Duodenal mucosa (tissue), 2 donors: ENCODE measurements at regions not wholly inside any gene's neighbourhood (a gene's known extent, or its start where the extent isn't known, plus 50 kb on each side); places are given as distances from the start of the nearest gene placed in this dataset.

Experiments used
- H3K27ac ChIP-seq: one replicate; pipeline ENCODE4 v1.7.0; 2013; ENCODE audit warnings: low read depth, low read length
- H3K27me3 ChIP-seq, 2 donors: one replicate each; pipeline ENCODE4 v1.7.0; 2013; ENCODE audit warnings: low read length in 2 of 2, control low read depth in 1 of 2; ENCODE audit not compliant: insufficient read depth in 2 of 2, control insufficient read depth in 1 of 2
- H3K36me3 ChIP-seq, 2 donors: one replicate each; pipeline ENCODE4 v1.7.0; 2013; ENCODE audit warnings: low read length in 2 of 2, control low read depth in 1 of 2; ENCODE audit not compliant: insufficient read depth in 2 of 2, control insufficient read depth in 1 of 2
- H3K4me1 ChIP-seq, 2 donors: one replicate each; pipeline ENCODE4 v1.7.0; 2013; ENCODE audit warnings: low read length in 2 of 2, control low read depth in 1 of 2; ENCODE audit not compliant: insufficient read depth in 2 of 2, control insufficient read depth in 1 of 2
- H3K4me3 ChIP-seq, 2 donors: one replicate each; pipeline ENCODE4 v1.7.0; 2013; ENCODE audit warnings: low read length in 2 of 2, low read depth in 1 of 2
- H3K9ac ChIP-seq, 2 donors: one replicate each; pipeline ENCODE4 v1.7.0; 2013; ENCODE audit warnings: low read length in 2 of 2, low read depth in 1 of 2
- H3K9me3 ChIP-seq, 2 donors: one replicate each; pipeline ENCODE4 v1.7.0; 2013; ENCODE audit warnings: low read length in 2 of 2, control low read depth in 1 of 2; ENCODE audit not compliant: control insufficient read depth in 1 of 2

DNA sequence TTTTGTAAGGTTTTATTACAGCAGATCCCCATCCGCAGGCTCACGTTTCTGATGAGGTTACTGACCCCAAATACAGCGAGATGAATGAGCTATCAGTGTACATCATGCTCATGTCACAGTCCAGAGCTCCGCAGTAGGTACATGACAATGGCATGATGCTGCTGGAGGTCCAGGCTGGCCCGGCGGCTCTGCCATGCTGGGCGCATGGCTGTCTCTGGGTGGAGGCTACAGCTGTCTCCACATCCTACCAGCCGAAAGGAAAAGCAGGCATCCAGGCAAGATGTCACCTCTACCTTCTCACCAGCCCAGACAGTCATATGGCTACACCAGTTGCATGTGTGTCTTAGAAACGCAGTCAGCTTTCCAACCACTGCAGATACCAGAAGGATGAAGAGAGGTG lies 90.9 kb upstream of the RNF32 start:
- Histone ChIP-seq H3K9ac (no peak overlapping the region), H3K27ac (no peak overlapping the region), H3K9me3 (no peaks in the 10 kb centered on the region), H3K36me3 (no peaks in the 10 kb centered on the region), H3K27me3 (no peaks in the 10 kb centered on the region), H3K4me3 (no peak overlapping the region), H3K4me1 (peaks cover 0 to 4% of the 10 kb centered on the region in 2 donors)

GRCh38 chr7:156547884-156548561 lies 92.6 kb upstream of the RNF32 start:
- Histone ChIP-seq H3K27me3 (no peaks in the 10 kb centered on the region), H3K4me1 (peaks cover 0 to 4% of the 10 kb centered on the region in 2 donors), H3K36me3 (no peaks in the 10 kb centered on the region), H3K9ac (no peak overlapping the region), H3K9me3 (no peaks in the 10 kb centered on the region), H3K4me3 (no peak overlapping the region), H3K27ac (no peak overlapping the region)

GRCh38 chr7:156545979-156546378 lies 94.6 kb upstream of the RNF32 start:
- H3K27ac ChIP-seq = no peak overlapping the region
- no peaks in the 10 kb centered on the region for H3K27me3 ChIP-seq
- H3K9ac ChIP-seq = no peak overlapping the region
- no peaks in the 10 kb centered on the region for H3K9me3 ChIP-seq
- H3K4me1 ChIP-seq = peaks cover 0 to 4% of the 10 kb centered on the region in 2 donors
- H3K36me3 ChIP-seq = no peaks in the 10 kb centered on the region
- H3K4me3 ChIP-seq = no peak overlapping the region

DNA sequence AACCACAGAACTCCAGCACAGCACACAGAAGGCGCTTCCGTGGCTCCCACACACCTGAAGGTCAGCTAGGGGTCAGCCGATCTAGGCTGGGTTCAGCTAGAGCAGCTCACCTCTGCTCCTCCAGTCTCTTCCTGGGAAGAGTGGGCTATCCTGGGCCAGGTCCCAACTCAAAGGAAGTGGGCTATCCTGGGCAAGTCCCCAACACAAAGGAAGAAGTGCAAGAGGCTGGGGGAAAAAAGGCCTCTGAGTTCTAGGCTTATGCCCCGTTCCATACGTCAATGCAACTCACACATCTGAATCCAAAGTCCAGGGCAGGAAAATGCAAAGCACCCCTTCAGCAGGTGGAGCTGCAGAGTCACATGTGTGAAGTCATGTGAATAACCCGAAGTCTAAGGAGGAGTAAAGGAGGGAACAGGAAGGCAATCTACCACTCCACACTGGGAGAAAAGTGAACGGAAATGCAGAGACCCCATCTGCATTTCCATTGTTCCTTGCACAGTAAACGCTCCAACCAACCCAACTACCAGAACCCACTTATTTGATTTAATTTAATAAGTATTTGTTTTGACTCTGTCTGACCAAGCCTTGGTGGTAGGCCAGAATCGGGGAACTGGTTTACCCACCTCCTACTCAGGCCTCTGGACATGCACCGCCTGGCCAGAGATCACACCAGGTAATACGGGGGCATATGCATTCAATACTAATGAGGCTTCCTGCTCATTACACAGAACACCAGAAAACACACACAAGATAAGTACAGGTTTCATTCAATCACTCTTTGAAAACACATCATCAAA lies 95.5 kb upstream of the RNF32 start:
- H3K36me3 ChIP-seq = no peaks in the 10 kb centered on the region
- no peak overlapping the region for H3K27ac ChIP-seq
- H3K4me1 ChIP-seq = peaks cover 0 to 4% of the 10 kb centered on the region in 2 donors
- H3K27me3 ChIP-seq = no peaks in the 10 kb centered on the region
- H3K4me3 ChIP-seq = no peak overlapping the region
- H3K9me3 ChIP-seq = no peaks in the 10 kb centered on the region
- H3K9ac ChIP-seq = no peak overlapping the region

DNA sequence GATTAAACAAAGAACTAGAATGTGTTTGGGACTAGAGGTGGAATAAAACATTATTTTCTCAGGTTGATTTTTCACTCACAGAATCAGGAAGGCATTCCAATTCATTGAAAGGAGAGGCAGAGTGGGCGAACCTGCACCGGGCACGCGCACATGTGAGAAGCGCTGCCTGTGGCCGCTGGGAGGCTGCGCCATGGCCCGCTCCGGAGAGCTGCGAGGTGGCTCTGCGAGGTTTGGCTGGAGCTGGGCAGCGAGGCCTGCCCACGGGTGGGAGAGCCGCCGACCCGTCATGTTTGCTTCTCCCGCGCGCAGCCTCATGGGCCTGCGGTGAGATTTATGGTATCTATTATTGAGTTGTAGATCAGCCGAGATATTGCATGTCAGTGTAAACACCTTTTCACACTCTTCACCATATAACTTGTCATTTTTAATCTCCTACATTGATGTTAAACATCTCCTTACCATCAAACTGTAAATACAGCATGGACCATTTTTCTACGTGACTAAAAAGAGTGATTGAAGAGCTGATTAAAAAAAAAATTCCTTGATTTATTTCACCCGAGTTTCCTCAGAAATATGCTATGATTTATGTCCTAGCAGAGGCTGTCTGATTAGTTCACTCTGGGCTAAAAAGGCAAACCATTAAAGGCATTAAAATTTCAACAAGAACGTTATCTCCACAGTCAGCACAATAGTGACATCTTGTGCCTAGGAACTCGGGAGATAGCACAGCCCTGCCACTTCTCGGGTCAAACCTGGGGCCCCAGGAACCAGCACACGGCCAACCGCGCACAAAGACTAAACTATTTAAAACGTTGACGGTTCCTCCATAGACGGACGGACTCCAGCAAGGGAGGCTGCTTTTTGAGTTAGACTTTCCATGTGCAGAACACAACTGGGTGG lies 96.6 kb upstream of the RNF32 start:
- Histone ChIP-seq H3K27ac (no peak overlapping the region), H3K27me3 (no peaks in the 10 kb centered on the region), H3K9ac (no peak overlapping the region), H3K4me1 (peaks cover 0 to 4% of the 10 kb centered on the region in 2 donors), H3K4me3 (no peak overlapping the region), H3K36me3 (no peaks in the 10 kb centered on the region), H3K9me3 (no peaks in the 10 kb centered on the region)

- Histone ChIP-seq H3K4me1 (peaks cover 0 to 4% of the 10 kb centered on the region in 2 donors), H3K9me3 (no peaks in the 10 kb centered on the region), H3K4me3 (no peak overlapping the region), H3K27ac (no peak overlapping the region), H3K27me3 (no peaks in the 10 kb centered on the region), H3K36me3 (no peaks in the 10 kb centered on the region), H3K9ac (no peak overlapping the region)
Measured at GRCh38 chr7:156540619-156541165, 99.9 kb upstream of the RNF32 start.

GRCh38 chr7:156539999-156540398 lies 100.6 kb upstream of the RNF32 start:
- Histone ChIP-seq H3K27me3 (no peaks in the 10 kb centered on the region), H3K9ac (no peak overlapping the region), H3K27ac (no peak overlapping the region), H3K9me3 (no peaks in the 10 kb centered on the region), H3K4me1 (peaks cover 0 to 4% of the 10 kb centered on the region in 2 donors), H3K36me3 (no peaks in the 10 kb centered on the region), H3K4me3 (no peak overlapping the region)

DNA sequence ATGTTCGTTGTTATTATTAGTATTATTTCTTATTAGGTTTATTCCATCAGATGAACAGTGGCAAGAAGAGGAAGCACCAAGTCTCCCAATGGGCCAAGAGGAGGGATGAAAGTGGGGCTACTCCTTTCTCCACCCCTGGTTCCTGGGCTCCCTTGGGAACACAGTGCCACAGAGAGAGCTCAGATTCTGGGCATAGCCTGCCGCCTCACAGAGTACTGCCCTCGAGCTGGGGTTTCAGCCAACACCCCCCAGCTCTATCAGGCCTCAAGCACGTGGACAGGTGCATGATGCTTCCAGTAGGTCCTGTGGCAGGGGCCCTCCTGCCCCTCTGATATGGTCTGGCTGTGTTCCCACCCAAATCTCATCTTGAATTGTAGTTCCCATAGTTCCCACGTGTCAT lies 103.6 kb upstream of the RNF32 start:
- Histone ChIP-seq H3K27me3 (no peaks in the 10 kb centered on the region), H3K4me1 (no peaks in the 10 kb centered on the region), H3K36me3 (no peaks in the 10 kb centered on the region), H3K27ac (no peak overlapping the region), H3K9ac (no peak overlapping the region), H3K4me3 (no peak overlapping the region), H3K9me3 (no peaks in the 10 kb centered on the region)

DNA sequence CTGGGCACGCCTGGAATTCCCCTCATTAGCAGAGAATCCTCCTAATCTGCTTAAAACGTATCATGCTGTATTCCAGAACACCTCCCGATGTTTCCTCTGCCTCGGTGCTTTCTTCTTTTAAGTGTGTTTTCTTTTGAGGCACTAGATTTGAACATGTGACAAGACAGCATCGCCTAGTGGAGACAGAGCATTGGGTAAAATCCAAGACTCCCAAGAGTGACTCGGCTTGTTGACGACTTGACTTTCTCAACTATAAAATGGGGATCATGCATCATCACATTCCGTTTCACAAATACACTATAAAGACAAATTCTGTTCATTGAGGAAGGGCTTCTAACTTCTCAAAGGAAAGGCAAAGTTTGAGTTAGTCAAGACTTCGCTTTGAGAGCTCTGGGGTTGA lies 105.6 kb upstream of the RNF32 start:
- no peaks in the 10 kb centered on the region for H3K36me3 ChIP-seq

More for the DNA sequence above, 105.6 kb upstream of the RNF32 start:
- Histone ChIP-seq H3K27ac (no peak overlapping the region), H3K4me3 (no peak overlapping the region), H3K27me3 (no peaks in the 10 kb centered on the region), H3K9ac (no peak overlapping the region), H3K4me1 (no peaks in the 10 kb centered on the region), H3K9me3 (no peaks in the 10 kb centered on the region)
